Heart left ventricle (tissue), 13 donors: ENCODE measurements at regions not wholly inside any gene's neighbourhood (a gene's known extent, or its start where the extent isn't known, plus 50 kb on each side); places are given as distances from the start of the nearest gene placed in this dataset.

Source experiments
- POLR2A ChIP-seq, 2 donors: fragments of 450-650 bp; IDR thresholded peaks; one replicate each; pipeline ENCODE4 v1.6.1; 2017; ENCODE audit warnings: antibody characterized with exemption in 2 of 2, mild to moderate bottlenecking in 2 of 2, moderate library complexity in 2 of 2
- TF ChIP-seq, protein P1 (sequence below), 12 donors: fragments of 200-600 bp; sonication (generic) in 4 of 12; IDR thresholded peaks; one replicate each; pipeline versions ENCODE4 v1.5.0 to v1.8.0; 2018 to 2022; ENCODE audit warnings: antibody characterized with exemption in 12 of 12, mild to moderate bottlenecking in 5 of 12
- donor health status: ischemic (EF 13 %, LVEDD 7.1; RV severe dilation, severe dysfunction).
- donor health status: DM: no; HTN: yes; CAD: no.
- donor health status: DM: no; HTN: no; CAD: no.
- donor health status: ischemic (EF 25% LVEDD 6.9; RV normal size, moderate dysfunction).
- donor health status: ischemic (EF 25% LVEDD 5.7; RV mildly dilated, moderate dysfunction).
- donor health status: ischemic (EF 35%, LVEDD 5.7; RV mildly dilated, moderate dysfunction).
- donor health status: nonischemic (EF 11% LVEDD 7.7; RV severe dilation, severe dysfunction).
- donor health status: DM: yes; HTN: yes; CAD: no.
- donor health status: PGD.
- donor health status: ischemic (EF 29% LVEDD 5.4; RV normal size, mild dysfunction).
- donor health status: nonischemic (EF 23%, LVEDD 6.1; RV moderate dilation, normal function).

DNA sequence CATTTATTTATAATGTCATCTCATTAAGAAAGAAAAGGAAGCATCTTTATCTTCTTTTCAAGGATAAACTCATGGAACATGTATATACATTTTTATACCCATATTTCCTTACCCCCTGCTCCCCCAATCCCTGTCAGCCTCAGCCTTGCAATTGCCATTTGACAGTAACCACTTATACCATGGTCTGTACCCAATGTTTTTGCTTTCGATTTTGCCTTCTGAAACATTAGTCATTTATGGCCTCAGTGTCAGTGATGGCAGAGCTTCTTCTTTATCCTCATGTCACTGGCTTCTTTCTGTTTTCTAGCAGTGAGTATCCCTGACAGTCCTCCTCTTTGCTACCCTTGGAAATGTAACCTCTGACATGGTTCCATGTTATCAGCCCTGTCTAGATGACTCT is 228.4 kb downstream of the SPRY1 start:
- TF ChIP-seq, protein P1, sequence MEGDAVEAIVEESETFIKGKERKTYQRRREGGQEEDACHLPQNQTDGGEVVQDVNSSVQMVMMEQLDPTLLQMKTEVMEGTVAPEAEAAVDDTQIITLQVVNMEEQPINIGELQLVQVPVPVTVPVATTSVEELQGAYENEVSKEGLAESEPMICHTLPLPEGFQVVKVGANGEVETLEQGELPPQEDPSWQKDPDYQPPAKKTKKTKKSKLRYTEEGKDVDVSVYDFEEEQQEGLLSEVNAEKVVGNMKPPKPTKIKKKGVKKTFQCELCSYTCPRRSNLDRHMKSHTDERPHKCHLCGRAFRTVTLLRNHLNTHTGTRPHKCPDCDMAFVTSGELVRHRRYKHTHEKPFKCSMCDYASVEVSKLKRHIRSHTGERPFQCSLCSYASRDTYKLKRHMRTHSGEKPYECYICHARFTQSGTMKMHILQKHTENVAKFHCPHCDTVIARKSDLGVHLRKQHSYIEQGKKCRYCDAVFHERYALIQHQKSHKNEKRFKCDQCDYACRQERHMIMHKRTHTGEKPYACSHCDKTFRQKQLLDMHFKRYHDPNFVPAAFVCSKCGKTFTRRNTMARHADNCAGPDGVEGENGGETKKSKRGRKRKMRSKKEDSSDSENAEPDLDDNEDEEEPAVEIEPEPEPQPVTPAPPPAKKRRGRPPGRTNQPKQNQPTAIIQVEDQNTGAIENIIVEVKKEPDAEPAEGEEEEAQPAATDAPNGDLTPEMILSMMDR (IDR thresholded peaks at IDR 0.05) = no peak
- TF ChIP-seq POLR2A (IDR thresholded peaks at IDR 0.05) = no peak
